Sigmoid colon (tissue), 6 donors: ENCODE measurements at regions not wholly inside any gene's neighbourhood (a gene's known extent, or its start where the extent isn't known, plus 50 kb on each side); places are given as distances from the start of the nearest gene placed in this dataset.

Source experiments
- DNase-seq: peaks from one replicate; pipeline ENCODE4 v3.0.0-alpha.2; 2019
- H3K27ac ChIP-seq, 4 donors: fragments of 200-600 bp; sonication (generic); one replicate each; pipeline ENCODE4 v1.5.1; 2016 to 2019; ENCODE audit warnings: mild to moderate bottlenecking in 1 of 4
- H3K27me3 ChIP-seq, 3 donors: fragments of 200-600 bp; sonication (generic); one replicate each; pipeline ENCODE4 v1.5.1; 2019; ENCODE audit warnings: mild to moderate bottlenecking in 1 of 3
- H3K36me3 ChIP-seq, 4 donors: fragments of 200-600 bp; sonication (generic); one replicate each; pipeline ENCODE4 v1.5.1; 2016 to 2019
- H3K4me1 ChIP-seq, 4 donors: fragments of 200-600 bp; sonication (generic); one replicate each; pipeline ENCODE4 v1.5.1; 2017 to 2019
- H3K4me3 ChIP-seq, 4 donors: fragments of 200-600 bp; sonication (generic); one replicate each; pipeline ENCODE4 v1.5.1; 2017 to 2019; ENCODE audit warnings: mild to moderate bottlenecking in 2 of 4, moderate library complexity in 1 of 4
- H3K9me3 ChIP-seq, 4 donors: fragments of 200-600 bp in 3 of 4; sonication (generic) in 3 of 4; one replicate each; pipeline versions ENCODE4 v1.5.1 to v1.6.1; 2013 to 2019
- CTCF ChIP-seq, 4 experiments: fragments of 450-650 bp in 3 of 4; fragments of 200-600 bp in 1 of 4; IDR thresholded peaks; one replicate each; pipeline ENCODE4 v1.5.1; 2016 to 2019; ENCODE audit warnings: antibody characterized with exemption in 4 of 4, mild to moderate bottlenecking in 3 of 4, moderate library complexity in 2 of 4
- EP300 ChIP-seq, 4 donors: sonication (generic); formaldehyde crosslinking; IDR thresholded peaks; one replicate each; pipeline ENCODE4 v1.6.1; 2017; ENCODE audit warnings: antibody characterized with exemption in 4 of 4
- POLR2A ChIP-seq, 2 donors: fragments of 450-650 bp; IDR thresholded peaks; one replicate each; pipeline ENCODE4 v1.6.1; 2016; ENCODE audit warnings: antibody characterized with exemption in 2 of 2, mild to moderate bottlenecking in 2 of 2, moderate library complexity in 2 of 2
- POLR2AphosphoS5 ChIP-seq, 4 donors: sonication (generic); formaldehyde crosslinking; IDR thresholded peaks; one replicate each; pipeline ENCODE4 v1.6.1; 2017; ENCODE audit warnings: antibody characterized with exemption in 4 of 4
- WGBS, 2 donors: extraction: QIAGEN DNeasy Blood & Tissue Kit; methylation state at CpG; one replicate each; pipeline ENCODE4 v1.1.7; 2013; 5-methylcytosine and 5-hydroxymethylcytosine counted together
- intact Hi-C: fragments of 100-400 bp; cut with DNase I; formaldehyde crosslinking; loops from one replicate; pipeline ENCODE4 v1.15.1; 2023
- donor health status: healthy with polysubstance abuse.
- donor health status: healthy.

- H3K4me1 ChIP-seq, result peaks cover 0 to 7% (median 0%) of the 10 kb centered on the region in 4 donors
- H3K9me3 ChIP-seq, result no peaks in the 10 kb centered on the region
- H3K27ac ChIP-seq, result no peak overlapping the region
- H3K27me3 ChIP-seq, result no peaks in the 10 kb centered on the region
- TF ChIP-seq CTCF (IDR thresholded peaks at IDR 0.05) (no peak), POLR2A (IDR thresholded peaks at IDR 0.05) (no peak)
- H3K4me3 ChIP-seq, result no peak overlapping the region
- H3K36me3 ChIP-seq, result no peaks in the 10 kb centered on the region
- no peak for DNase-seq
- 73 to 76% methylated on average over 2 of the region's 2 CpGs for WGBS, 2 donors
- intact Hi-C loops, result no loop called here
Observed at GRCh38 chr4:112003231-112003907, 141.9 kb upstream of the FAM241A start.

GRCh38 chr4:112005027-112005426, 140.2 kb upstream of the FAM241A start:
- H3K27me3 ChIP-seq, result no peaks in the 10 kb centered on the region
- intact Hi-C loops, result no loop called here
- H3K9me3 ChIP-seq, result no peaks in the 10 kb centered on the region
- H3K4me1 ChIP-seq, result peaks cover 0 to 7% (median 0%) of the 10 kb centered on the region in 4 donors
- H3K36me3 ChIP-seq, result no peaks in the 10 kb centered on the region
- no peak overlapping the region for H3K27ac ChIP-seq
- no peak for DNase-seq
- no peak overlapping the region for H3K4me3 ChIP-seq
- TF ChIP-seq POLR2AphosphoS5 (IDR thresholded peaks at IDR 0.05) (no peak), POLR2A (IDR thresholded peaks at IDR 0.05) (no peak), EP300 (IDR thresholded peaks at IDR 0.05) (no peak), CTCF (IDR thresholded peaks at IDR 0.05) (no peak)

GRCh38 chr4:112007391-112007790, 137.9 kb upstream of the FAM241A start:
- intact Hi-C loops, result no loop called here
- peaks cover 0 to 7% (median 0%) of the 10 kb centered on the region in 4 donors for H3K4me1 ChIP-seq
- WGBS, 2 donors, result 63 to 84% methylated on average over 2 of the region's 2 CpGs
- H3K4me3 ChIP-seq, result no peak overlapping the region
- no peak for DNase-seq
- no peaks in the 10 kb centered on the region for H3K9me3 ChIP-seq
- no peaks in the 10 kb centered on the region for H3K36me3 ChIP-seq
- TF ChIP-seq POLR2AphosphoS5 (IDR thresholded peaks at IDR 0.05) (no peak), EP300 (IDR thresholded peaks at IDR 0.05) (no peak), POLR2A (IDR thresholded peaks at IDR 0.05) (no peak), CTCF (IDR thresholded peaks at IDR 0.05) (no peak)
- no peak overlapping the region for H3K27ac ChIP-seq
- H3K27me3 ChIP-seq, result no peaks in the 10 kb centered on the region

- no peak for TF ChIP-seq EP300 (IDR thresholded peaks at IDR 0.05)
- TF ChIP-seq POLR2AphosphoS5 (IDR thresholded peaks at IDR 0.05), result no peak
- TF ChIP-seq POLR2A (IDR thresholded peaks at IDR 0.05), result no peak
- no peak for TF ChIP-seq CTCF (IDR thresholded peaks at IDR 0.05)
- no peaks in the 10 kb centered on the region for H3K9me3 ChIP-seq
- intact Hi-C loops, result no loop called here
- no peak for DNase-seq
- H3K4me1 ChIP-seq, result no peaks in the 10 kb centered on the region
- no peak overlapping the region for H3K4me3 ChIP-seq
- 87 to 90% methylated on average over 3 of the region's 3 CpGs for whole genome bisulfite sequencing, 2 donors
- no peaks in the 10 kb centered on the region for H3K27me3 ChIP-seq
- no peaks in the 10 kb centered on the region for H3K36me3 ChIP-seq
- H3K27ac ChIP-seq, result no peak overlapping the region
Observed at GRCh38 chr4:112015960-112016359, 129.3 kb upstream of the FAM241A start.

- DNase-seq, result no peak
- no peak for TF ChIP-seq EP300 (IDR thresholded peaks at IDR 0.05)
- Histone ChIP-seq H3K4me1 (no peaks in the 10 kb centered on the region), H3K9me3 (no peaks in the 10 kb centered on the region), H3K27me3 (no peaks in the 10 kb centered on the region), H3K27ac (no peak overlapping the region), H3K36me3 (no peaks in the 10 kb centered on the region), H3K4me3 (no peak overlapping the region)
- intact Hi-C loops, result no loop called here
- WGBS, 2 donors, result 31 to 64% methylated on average over 2 of the region's 2 CpGs
Observed at GRCh38 chr4:112023402-112023950, 121.8 kb upstream of the FAM241A start.
